ENCODE measurements at regions not wholly inside any gene's neighbourhood (a gene's known extent, or its start where the extent isn't known, plus 50 kb on each side); places are given as distances from the start of the nearest gene placed in this dataset.

- no peak overlapping the region for H2AFZ ChIP-seq (ENCODE audit: low read depth, low read length)
- no peak overlapping the region for H3K4me2 ChIP-seq (ENCODE audit: low read length)
- no peak for TF ChIP-seq EP300 (conservative IDR thresholded peaks at IDR 0.05; ENCODE audit: poor library complexity, severe bottlenecking)
- no peak for TF ChIP-seq REST (IDR thresholded peaks at IDR 0.05; ENCODE audit: borderline replicate concordance)
- TF ChIP-seq MXI1 (conservative IDR thresholded peaks at IDR 0.05; ENCODE audit: poor library complexity, severe bottlenecking), result no peak
- H3K9me2 ChIP-seq (ENCODE audit: insufficient read depth, low read length), result no peaks in the 10 kb centered on the region
- H3K4me3 ChIP-seq (ENCODE audit: low read length), result no peak overlapping the region
- no peaks in the 10 kb centered on the region for H3F3A ChIP-seq (ENCODE audit: insufficient read depth, low read length, poor library complexity, severe bottlenecking)
- H3K9ac ChIP-seq (ENCODE audit: low read length), result no peak overlapping the region
- H3K36me3 ChIP-seq (ENCODE audit: insufficient read depth, low read length), result no peaks in the 10 kb centered on the region
- no peaks in the 10 kb centered on the region for H3K79me2 ChIP-seq (replicated peaks; ENCODE audit: insufficient read depth, low read length)
- H3K9me3 ChIP-seq (ENCODE audit: low read length), result no peaks in the 10 kb centered on the region
- H4K20me1 ChIP-seq (ENCODE audit: insufficient read depth), result no peaks in the 10 kb centered on the region
- no peaks in the 10 kb centered on the region for H3K27me3 ChIP-seq (ENCODE audit: insufficient read depth, low read depth, low read length)
- H3K27ac ChIP-seq (ENCODE audit: low read length), result no peak overlapping the region
Observed at GRCh38 chr5:142514196-142514595, 171.7 kb downstream of the FGF1 start.

- TF ChIP-seq TAF1 (IDR thresholded peaks at IDR 0.05; ENCODE audit: low read depth) (no peak), SMC3 (conservative IDR thresholded peaks at IDR 0.05; ENCODE audit: poor library complexity) (no peak), CTCF (IDR thresholded peaks at IDR 0.05; ENCODE audit: poor library complexity, severe bottlenecking) (no peak), REST (IDR thresholded peaks at IDR 0.05; ENCODE audit: borderline replicate concordance) (no peak), POLR2AphosphoS5 (IDR thresholded peaks at IDR 0.05) (no peak), EP300 (conservative IDR thresholded peaks at IDR 0.05; ENCODE audit: poor library complexity, severe bottlenecking) (no peak), EZH2 (IDR thresholded peaks at IDR 0.05; ENCODE audit: borderline replicate concordance, insufficient read depth, low read length, poor library complexity, severe bottlenecking) (no peak), MXI1 (conservative IDR thresholded peaks at IDR 0.05; ENCODE audit: poor library complexity, severe bottlenecking) (no peak), RAD21 (conservative IDR thresholded peaks at IDR 0.05) (no peak)
- Histone ChIP-seq H3K79me2 (replicated peaks; ENCODE audit: insufficient read depth, low read length) (no peaks in the 10 kb centered on the region), H3K9me2 (ENCODE audit: insufficient read depth, low read length) (no peaks in the 10 kb centered on the region), H3K27me3 (ENCODE audit: insufficient read depth, low read depth, low read length) (no peaks in the 10 kb centered on the region), H4K20me1 (ENCODE audit: insufficient read depth) (no peaks in the 10 kb centered on the region), H3K27ac (ENCODE audit: low read length) (no peak overlapping the region), H3K36me3 (ENCODE audit: insufficient read depth, low read length) (no peaks in the 10 kb centered on the region), H2AFZ (ENCODE audit: low read depth, low read length) (no peak overlapping the region), H3K9me3 (ENCODE audit: low read length) (no peaks in the 10 kb centered on the region), H3F3A (ENCODE audit: insufficient read depth, low read length, poor library complexity, severe bottlenecking) (no peaks in the 10 kb centered on the region), H3K9ac (ENCODE audit: low read length) (no peak overlapping the region), H3K4me2 (ENCODE audit: low read length) (no peak overlapping the region), H3K4me3 (ENCODE audit: low read length) (no peak overlapping the region)
Observed at GRCh38 chr5:142512043-142513042, 173.5 kb downstream of the FGF1 start.

Data from neural cell (in vitro differentiated cells).